Suprapubic skin (tissue), 4 donors: ENCODE measurements at regions not wholly inside any gene's neighbourhood (a gene's known extent, or its start where the extent isn't known, plus 50 kb on each side); places are given as distances from the start of the nearest gene placed in this dataset.

Experiments
- DNase-seq, 2 donors: peaks; one replicate each; pipeline ENCODE4 v3.0.0-alpha.2; 2019; ENCODE audit warnings: low spot score in 2 of 2
- H3K27ac ChIP-seq: fragments of 200-600 bp; sonication (generic); one replicate; pipeline ENCODE4 v1.5.1; 2019
- H3K27me3 ChIP-seq: fragments of 200-600 bp; sonication (generic); one replicate; pipeline ENCODE4 v1.5.1; 2019
- H3K36me3 ChIP-seq: fragments of 200-600 bp; sonication (generic); one replicate; pipeline ENCODE4 v1.5.1; 2019
- H3K4me1 ChIP-seq: fragments of 200-600 bp; sonication (generic); one replicate; pipeline ENCODE4 v1.5.1; 2019
- H3K4me3 ChIP-seq: fragments of 200-600 bp; sonication (generic); one replicate; pipeline ENCODE4 v1.5.1; 2019; ENCODE audit warnings: mild to moderate bottlenecking
- H3K9me3 ChIP-seq: fragments of 200-600 bp; sonication (generic); one replicate; pipeline ENCODE4 v1.5.1; 2019
- EP300 ChIP-seq: sonication (generic); formaldehyde crosslinking; IDR thresholded peaks from one replicate; pipeline ENCODE4 v1.6.1; 2017; ENCODE audit warnings: antibody characterized with exemption
- POLR2A ChIP-seq, 2 donors: fragments of 450-650 bp; IDR thresholded peaks; one replicate each; pipeline ENCODE4 v1.6.1; 2017; ENCODE audit warnings: antibody characterized with exemption in 2 of 2, mild to moderate bottlenecking in 2 of 2, moderate library complexity in 2 of 2
- POLR2AphosphoS5 ChIP-seq, 3 donors: sonication (generic); formaldehyde crosslinking; IDR thresholded peaks; one replicate each; pipeline ENCODE4 v1.6.1; 2017; ENCODE audit warnings: antibody characterized with exemption in 3 of 3
- WGBS: methylation state at CpG from one replicate; pipeline ENCODE4 v1.1.5; 2018; 5-methylcytosine and 5-hydroxymethylcytosine counted together
- TF ChIP-seq, protein P1 (sequence below), 2 donors: fragments of 200-600 bp in 1 of 2; fragments of 450-650 bp in 1 of 2; sonication (generic) in 1 of 2; IDR thresholded peaks; one replicate each; pipeline ENCODE4 v1.5.1; 2016 to 2019; ENCODE audit warnings: antibody characterized with exemption in 2 of 2, mild to moderate bottlenecking in 1 of 2, moderate library complexity in 1 of 2

DNA sequence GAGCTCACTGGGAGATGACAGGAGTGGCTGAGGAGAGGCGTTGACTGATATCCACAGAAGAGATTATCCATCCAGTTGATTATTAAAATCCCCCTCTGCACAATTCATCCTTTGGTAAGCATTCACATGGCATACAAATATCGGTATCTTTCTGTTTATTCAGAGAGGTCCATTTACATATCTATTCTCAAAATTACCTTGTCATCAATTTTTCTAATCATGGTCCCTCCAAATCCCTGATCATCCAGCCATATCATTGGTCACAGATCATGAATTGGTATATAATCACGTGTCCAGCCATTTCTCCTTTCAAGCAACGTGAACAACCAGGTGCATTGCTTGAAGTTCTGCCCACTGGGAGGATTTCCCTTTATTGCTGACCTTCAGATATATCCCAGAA, 1321.0 kb downstream of the ROBO2 start:
- peaks cover 4% of the 10 kb centered on the region for H3K9me3 ChIP-seq
- TF ChIP-seq, protein P1, sequence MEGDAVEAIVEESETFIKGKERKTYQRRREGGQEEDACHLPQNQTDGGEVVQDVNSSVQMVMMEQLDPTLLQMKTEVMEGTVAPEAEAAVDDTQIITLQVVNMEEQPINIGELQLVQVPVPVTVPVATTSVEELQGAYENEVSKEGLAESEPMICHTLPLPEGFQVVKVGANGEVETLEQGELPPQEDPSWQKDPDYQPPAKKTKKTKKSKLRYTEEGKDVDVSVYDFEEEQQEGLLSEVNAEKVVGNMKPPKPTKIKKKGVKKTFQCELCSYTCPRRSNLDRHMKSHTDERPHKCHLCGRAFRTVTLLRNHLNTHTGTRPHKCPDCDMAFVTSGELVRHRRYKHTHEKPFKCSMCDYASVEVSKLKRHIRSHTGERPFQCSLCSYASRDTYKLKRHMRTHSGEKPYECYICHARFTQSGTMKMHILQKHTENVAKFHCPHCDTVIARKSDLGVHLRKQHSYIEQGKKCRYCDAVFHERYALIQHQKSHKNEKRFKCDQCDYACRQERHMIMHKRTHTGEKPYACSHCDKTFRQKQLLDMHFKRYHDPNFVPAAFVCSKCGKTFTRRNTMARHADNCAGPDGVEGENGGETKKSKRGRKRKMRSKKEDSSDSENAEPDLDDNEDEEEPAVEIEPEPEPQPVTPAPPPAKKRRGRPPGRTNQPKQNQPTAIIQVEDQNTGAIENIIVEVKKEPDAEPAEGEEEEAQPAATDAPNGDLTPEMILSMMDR (IDR thresholded peaks at IDR 0.05), result no peak
- TF ChIP-seq EP300 (no peak), POLR2A (IDR thresholded peaks at IDR 0.05) (no peak)
- 88% methylated on average over 4 of the region's 4 CpGs for WGBS
- DNase-seq, result no peak
- H3K27me3 ChIP-seq, result no peaks in the 10 kb centered on the region
- no peaks in the 10 kb centered on the region for H3K4me1 ChIP-seq
- H3K27ac ChIP-seq, result no peak overlapping the region
- no peak overlapping the region for H3K4me3 ChIP-seq
- no peaks in the 10 kb centered on the region for H3K36me3 ChIP-seq

DNA sequence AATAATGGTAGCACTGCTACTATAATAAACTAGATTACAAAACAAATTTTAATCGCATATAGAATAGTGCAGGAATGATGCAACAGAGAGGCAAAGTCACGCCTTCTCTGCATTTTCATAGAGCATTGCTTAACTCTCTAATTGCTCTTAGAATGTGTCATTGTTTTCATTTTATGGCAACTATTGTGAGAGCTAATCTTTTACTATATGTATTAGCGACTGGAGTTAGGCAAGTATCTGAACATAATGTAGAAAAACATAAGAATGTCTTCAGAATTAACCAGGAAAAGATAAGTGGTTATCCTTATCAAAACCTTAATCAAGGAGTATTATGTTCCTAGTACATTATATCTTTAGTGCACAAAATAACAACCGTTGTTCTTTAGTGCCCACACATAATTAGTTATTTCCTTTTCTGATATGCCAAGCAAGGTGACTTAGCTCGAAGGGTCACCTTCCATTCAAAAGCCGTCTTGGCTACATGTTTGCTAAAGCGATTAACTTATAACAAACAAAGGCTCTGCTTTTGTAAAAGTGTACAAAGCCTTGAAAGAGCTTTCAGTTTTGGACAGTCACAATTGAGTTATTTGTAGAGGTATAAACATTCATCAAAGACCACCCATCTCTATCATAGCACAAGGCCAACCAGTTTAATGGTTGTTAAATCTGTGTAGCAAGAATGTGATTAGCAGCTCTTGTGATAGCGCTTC, 1328.9 kb downstream of the ROBO2 start:
- Histone ChIP-seq H3K36me3 (no peaks in the 10 kb centered on the region), H3K27ac (no peak overlapping the region), H3K27me3 (no peaks in the 10 kb centered on the region), H3K4me3 (no peak overlapping the region), H3K4me1 (no peaks in the 10 kb centered on the region), H3K9me3 (no peaks in the 10 kb centered on the region)
- DNase-seq, result no peak
- TF ChIP-seq POLR2A (IDR thresholded peaks at IDR 0.05) (no peak), POLR2AphosphoS5 (IDR thresholded peaks at IDR 0.05) (no peak), EP300 (no peak)
- TF ChIP-seq, protein P1 (IDR thresholded peaks at IDR 0.05), result no peak
- WGBS, result 68% methylated on average over 8 of the region's 8 CpGs

DNA sequence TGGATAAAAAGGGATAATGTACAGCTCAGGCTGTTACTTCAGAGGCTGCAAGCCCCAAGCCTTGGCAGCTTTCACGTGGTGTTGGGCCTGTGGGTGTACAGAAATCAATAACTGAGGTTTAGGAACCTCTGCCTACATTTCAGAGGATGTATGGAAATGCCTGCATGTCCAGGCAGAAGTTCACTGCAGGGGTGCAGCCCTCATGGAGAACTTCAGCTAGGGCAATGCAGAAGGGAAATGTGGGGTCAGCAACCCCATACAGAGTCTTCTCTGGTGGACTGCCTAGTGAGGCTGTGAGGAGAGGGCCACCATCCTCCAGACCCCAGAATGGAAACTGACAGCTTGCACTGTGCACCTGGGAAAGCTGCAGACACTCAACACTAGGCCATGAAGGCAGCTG, 1350.3 kb downstream of the ROBO2 start:
- no peaks in the 10 kb centered on the region for H3K27me3 ChIP-seq
- peaks cover 7% of the 10 kb centered on the region for H3K9me3 ChIP-seq
- no peaks in the 10 kb centered on the region for H3K4me1 ChIP-seq
- TF ChIP-seq, protein P1 (IDR thresholded peaks at IDR 0.05), result no peak
- no peak for TF ChIP-seq POLR2A (IDR thresholded peaks at IDR 0.05)
- TF ChIP-seq EP300, result no peak
- no peak for TF ChIP-seq POLR2AphosphoS5 (IDR thresholded peaks at IDR 0.05)
- no peak overlapping the region for H3K4me3 ChIP-seq
- DNase-seq, result no peak
- H3K36me3 ChIP-seq, result no peaks in the 10 kb centered on the region
- WGBS, result 38% methylated on average over 1 of the region's 1 CpG
- no peak overlapping the region for H3K27ac ChIP-seq

DNA sequence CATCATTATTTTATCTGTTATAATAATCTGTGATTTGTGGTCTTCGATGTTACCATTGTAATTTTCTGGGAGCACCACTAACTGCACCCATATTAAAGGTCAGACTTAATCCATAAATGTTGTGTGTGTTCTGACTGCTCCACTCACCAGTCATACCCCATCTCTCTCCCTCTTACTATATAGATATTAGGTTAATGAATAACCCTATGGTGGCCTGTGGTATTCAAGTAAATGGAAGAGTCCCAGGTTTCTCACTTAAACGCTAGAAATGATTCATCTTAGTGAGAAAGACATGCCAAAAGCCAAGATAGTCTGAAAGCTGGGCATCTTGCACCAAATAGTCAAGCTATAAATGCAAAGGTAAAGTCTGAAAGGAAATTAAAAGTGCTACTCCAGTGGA, 1358.5 kb downstream of the ROBO2 start:
- DNase-seq, result no peak
- Histone ChIP-seq H3K27me3 (no peaks in the 10 kb centered on the region), H3K36me3 (no peaks in the 10 kb centered on the region), H3K4me1 (peaks cover 3% of the 10 kb centered on the region), H3K9me3 (no peaks in the 10 kb centered on the region), H3K27ac (no peak overlapping the region), H3K4me3 (no peak overlapping the region)
- TF ChIP-seq POLR2AphosphoS5 (IDR thresholded peaks at IDR 0.05) (no peak), POLR2A (IDR thresholded peaks at IDR 0.05) (no peak), EP300 (no peak)
- TF ChIP-seq, protein P1 (IDR thresholded peaks at IDR 0.05), result no peak
- WGBS, result 80% methylated on average over 2 of the region's 2 CpGs

DNA sequence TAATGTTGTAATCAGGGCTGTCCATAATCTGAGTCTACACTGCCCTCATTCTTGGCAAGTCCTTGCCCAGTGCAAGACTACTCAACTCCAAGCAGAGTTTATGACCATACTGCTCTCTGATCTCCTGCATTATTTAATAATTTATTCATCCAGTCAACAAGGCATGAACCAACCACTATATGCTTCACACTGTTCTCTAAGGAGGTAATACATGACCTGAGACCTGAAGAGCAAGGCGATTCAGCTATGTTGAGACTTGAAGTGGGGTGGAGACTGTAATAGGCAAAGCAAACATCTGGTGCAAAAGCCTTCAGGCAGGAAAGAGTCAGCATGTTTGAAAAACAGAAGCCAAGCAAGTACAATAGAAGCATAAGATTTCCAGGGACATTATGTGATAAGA, 1362.8 kb downstream of the ROBO2 start:
- TF ChIP-seq POLR2A (IDR thresholded peaks at IDR 0.05) (no peak), EP300 (no peak), POLR2AphosphoS5 (IDR thresholded peaks at IDR 0.05) (no peak)
- TF ChIP-seq, protein P1 (IDR thresholded peaks at IDR 0.05), result no peak
- peaks cover 3% of the 10 kb centered on the region for H3K4me1 ChIP-seq
- 30% methylated on average over 1 of the region's 1 CpG for WGBS
- DNase-seq, result no peak
- H3K9me3 ChIP-seq, result no peaks in the 10 kb centered on the region
- H3K27me3 ChIP-seq, result no peaks in the 10 kb centered on the region
- H3K36me3 ChIP-seq, result no peaks in the 10 kb centered on the region
- no peak overlapping the region for H3K27ac ChIP-seq
- H3K4me3 ChIP-seq, result no peak overlapping the region
